Nucleus accumbens (tissue), 56 donors: ENCODE measurements at regions not wholly inside any gene's neighbourhood (a gene's known extent, or its start where the extent isn't known, plus 50 kb on each side); places are given as distances from the start of the nearest gene placed in this dataset.

Source experiments
- DNase-seq, 56 donors: peaks; one replicate each; lab custom pipeline; 2025; lab: John Stamatoyannopoulos, UW

DNA sequence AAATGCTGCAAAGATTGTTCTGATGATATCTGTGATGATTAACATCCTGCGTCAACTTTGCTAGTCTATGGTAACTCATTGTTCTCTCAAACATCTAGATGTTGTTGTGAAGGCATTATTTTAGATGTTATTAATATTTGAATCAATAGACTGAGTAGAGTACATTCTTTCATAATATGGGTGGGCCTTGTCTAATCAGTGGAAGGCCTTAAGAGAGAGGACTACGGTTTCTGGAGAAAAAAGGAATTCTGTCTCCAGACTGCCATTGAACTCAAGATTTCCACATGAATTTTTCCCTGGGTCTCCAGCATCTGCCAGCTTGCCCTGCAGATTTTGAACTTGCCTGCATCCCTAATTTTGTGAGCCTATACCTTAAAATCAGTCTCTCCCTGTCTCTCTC is 2381.1 kb upstream of the AGA start:
- DNase-seq: no peak

GRCh38 chr4:179831274-179831673 is 2389.0 kb upstream of the AGA start:
- DNase-seq: no peak

- no peak for DNase-seq
These were observed 2394.2 kb upstream of the AGA start for GRCh38 chr4:179836179-179837075.

DNA sequence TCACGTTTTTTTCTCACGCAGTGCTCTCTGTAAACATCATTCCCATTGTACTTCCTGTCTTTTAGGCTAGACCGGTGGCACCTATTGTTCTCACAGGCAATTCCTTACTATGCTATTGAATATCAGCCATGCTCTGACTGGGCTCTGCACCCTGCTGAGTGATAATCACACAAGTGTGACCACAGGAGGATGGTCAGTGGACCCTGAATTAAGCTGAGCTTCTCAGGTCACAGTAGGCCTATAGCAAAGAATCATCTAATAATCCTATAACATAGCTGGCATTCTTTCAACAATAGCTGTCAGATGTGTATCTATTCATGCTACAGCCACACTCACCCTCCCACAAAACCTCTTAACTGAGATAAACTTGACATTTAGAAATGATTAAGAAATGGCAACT is 2399.8 kb upstream of the TENM3 start:
- DNase-seq: no peak

- no peak for DNase-seq
These were observed 2387.7 kb upstream of the TENM3 start for GRCh38 chr4:179855469-179855868.

- peak in 6 of 56 donors; percentile 0 to 33 (median 2) for DNase-seq
These were observed 2385.0 kb upstream of the TENM3 start for GRCh38 chr4:179858221-179858620.

GRCh38 chr4:179867300-179867878 is 2375.8 kb upstream of the TENM3 start:
- peak in 39 of 56 donors; percentile 0 to 60 (median 12) for DNase-seq

DNA sequence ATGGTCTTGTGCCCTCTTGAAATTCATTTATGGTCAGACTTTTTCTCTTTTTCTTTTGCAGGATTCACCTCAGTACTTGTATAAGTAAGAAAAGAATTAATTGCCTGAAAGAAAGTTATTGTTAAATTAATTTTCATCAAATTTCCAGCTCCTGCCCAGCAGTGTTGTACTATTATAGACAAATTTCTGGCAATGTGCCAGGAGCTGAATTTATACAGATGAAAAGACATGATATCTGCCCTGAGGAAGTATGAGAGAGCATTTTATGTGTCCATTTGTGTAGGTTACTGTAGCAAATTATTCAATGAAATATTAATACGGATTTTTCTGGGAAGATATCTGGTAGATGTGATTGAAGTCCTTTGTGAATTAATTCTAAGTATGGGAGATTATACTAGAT is 2371.5 kb upstream of the TENM3 start:
- DNase-seq: no peak

- DNase-seq: peak in 4 of 56 donors; percentile 0 to 5 (median 2)
These were observed 2370.4 kb upstream of the TENM3 start for GRCh38 chr4:179872755-179873154.

DNA sequence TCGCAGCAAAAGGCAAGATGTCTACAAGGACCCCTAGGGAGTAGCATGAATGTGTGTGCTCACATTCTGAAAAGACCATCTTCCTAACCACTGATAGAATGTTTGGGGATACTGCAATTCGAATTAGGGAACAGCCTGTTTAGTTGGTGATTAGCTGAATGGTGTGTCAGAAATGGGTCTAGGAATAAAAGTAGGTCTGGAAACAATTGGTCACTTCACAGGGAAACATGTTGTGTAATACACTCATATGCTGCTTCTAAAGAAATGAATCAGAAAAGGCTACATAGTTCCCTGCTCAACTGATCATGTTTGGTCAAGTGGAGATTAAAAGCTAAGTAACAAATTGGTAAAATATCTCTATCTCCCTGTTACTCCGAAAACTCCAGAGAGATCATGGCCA is 2362.4 kb upstream of the TENM3 start:
- no peak for DNase-seq

GRCh38 chr4:179894066-179894778 is 2349.0 kb upstream of the TENM3 start:
- DNase-seq: no peak

- DNase-seq: no peak
These were observed 2323.6 kb upstream of the TENM3 start for GRCh38 chr4:179919587-179919986.

GRCh38 chr4:179927473-179927872 is 2315.7 kb upstream of the TENM3 start:
- DNase-seq: no peak

GRCh38 chr4:179941911-179942310 is 2301.3 kb upstream of the TENM3 start:
- DNase-seq: no peak

DNA sequence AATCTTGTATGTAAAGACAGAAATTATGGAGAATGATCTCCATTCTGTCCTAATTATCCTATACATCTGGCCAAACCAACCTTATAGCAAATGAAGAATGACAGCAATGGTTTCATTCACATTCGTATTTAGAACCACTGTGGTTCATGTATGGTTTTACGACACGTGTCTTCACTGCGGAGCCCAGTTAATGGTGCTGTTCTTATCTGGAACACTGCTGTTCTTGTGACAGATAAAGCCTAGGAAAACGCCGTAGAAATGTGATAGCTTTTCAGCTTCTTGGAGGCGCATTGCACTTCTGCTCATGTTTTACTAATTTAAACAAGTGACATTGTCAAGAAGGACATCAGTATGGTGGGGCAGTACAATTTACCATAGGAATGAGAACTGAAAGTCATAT is 2266.4 kb upstream of the TENM3 start:
- DNase-seq: no peak

- DNase-seq: no peak
These were observed 2265.8 kb upstream of the TENM3 start for GRCh38 chr4:179977378-179977777.

DNA sequence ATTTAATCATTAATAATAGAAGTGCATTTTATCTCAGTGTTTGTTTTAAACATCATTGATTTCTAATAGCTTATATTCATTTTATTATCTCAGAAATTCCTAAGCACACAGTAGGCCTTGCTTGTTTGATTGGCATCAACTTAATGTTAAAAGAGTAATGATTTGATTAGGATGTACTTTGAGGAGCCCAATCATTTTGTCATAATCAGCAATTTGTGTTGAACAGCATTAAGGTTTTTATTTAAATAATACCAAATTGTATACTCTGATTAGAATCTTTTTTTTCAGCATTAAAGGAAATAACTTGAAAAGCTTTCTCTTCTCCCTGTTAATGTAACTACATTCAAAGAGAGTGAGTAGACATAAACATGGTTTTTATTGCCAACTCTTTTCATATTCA is 2262.0 kb upstream of the TENM3 start:
- no peak for DNase-seq

- DNase-seq: no peak
These were observed 2253.2 kb upstream of the TENM3 start for GRCh38 chr4:179989975-179990374.

DNA sequence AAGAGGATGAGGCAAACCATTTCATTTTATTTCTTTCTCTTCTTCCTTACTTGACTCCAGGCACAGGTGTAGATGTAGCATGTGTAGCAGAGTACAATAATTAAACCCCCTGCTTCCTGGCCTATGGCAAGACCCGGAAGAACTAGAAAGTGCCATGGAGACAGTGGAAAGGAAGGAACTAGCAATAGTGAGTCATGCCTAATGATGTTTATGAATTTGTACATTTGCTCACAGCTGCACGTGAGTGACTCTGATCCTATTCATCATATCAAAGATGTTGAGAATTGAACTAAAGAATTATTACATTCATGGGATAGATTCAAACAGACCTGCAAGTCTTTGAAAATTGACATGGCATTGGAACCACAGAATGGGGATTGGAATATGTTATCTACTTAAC is 2233.9 kb upstream of the TENM3 start:
- DNase-seq: no peak

GRCh38 chr4:180028682-180029081 is 2214.5 kb upstream of the TENM3 start:
- peak in 13 of 56 donors; percentile 0 to 46 (median 1) for DNase-seq

- DNase-seq: no peak
These were observed 2211.9 kb upstream of the TENM3 start for GRCh38 chr4:180031330-180031729.
